Tibial nerve (tissue), 3 donors: ENCODE measurements at regions not wholly inside any gene's neighbourhood (a gene's known extent, or its start where the extent isn't known, plus 50 kb on each side); places are given as distances from the start of the nearest gene placed in this dataset.

Source experiments
- POLR2A ChIP-seq, 2 donors: fragments of 450-650 bp; IDR thresholded peaks; one replicate each; pipeline ENCODE4 v1.6.1; 2017; ENCODE audit warnings: antibody characterized with exemption in 2 of 2, mild to moderate bottlenecking in 2 of 2, moderate library complexity in 2 of 2
- TF ChIP-seq, protein P1 (sequence below), 5 experiments: fragments of 200-600 bp in 3 of 5; fragments of 450-650 bp in 2 of 5; sonication (generic) in 3 of 5; IDR thresholded peaks; one replicate each; pipeline ENCODE4 v1.5.1; 2016 to 2019; ENCODE audit warnings: antibody characterized with exemption in 5 of 5, mild to moderate bottlenecking in 3 of 5, moderate library complexity in 2 of 5

DNA sequence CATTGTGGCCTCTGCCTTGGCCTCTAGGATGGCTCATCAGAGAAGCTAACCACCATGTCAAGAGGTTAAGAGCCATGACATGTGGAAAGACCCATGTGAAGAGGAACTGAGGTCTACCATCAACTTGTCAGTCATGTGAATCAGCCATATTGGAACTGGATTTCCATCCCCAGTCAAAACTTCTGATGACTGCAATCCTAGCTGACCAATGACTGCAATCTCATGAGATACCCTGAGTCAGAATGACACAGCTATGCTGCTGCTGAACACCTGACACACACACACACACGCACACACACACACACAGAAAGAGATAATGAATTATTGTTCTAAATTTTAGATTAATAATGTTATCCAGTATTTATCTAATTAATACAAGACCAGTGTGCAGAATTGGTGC, 337.5 kb upstream of the LMCD1 start:
- TF ChIP-seq POLR2A (IDR thresholded peaks at IDR 0.05), result no peak
- TF ChIP-seq, protein P1, sequence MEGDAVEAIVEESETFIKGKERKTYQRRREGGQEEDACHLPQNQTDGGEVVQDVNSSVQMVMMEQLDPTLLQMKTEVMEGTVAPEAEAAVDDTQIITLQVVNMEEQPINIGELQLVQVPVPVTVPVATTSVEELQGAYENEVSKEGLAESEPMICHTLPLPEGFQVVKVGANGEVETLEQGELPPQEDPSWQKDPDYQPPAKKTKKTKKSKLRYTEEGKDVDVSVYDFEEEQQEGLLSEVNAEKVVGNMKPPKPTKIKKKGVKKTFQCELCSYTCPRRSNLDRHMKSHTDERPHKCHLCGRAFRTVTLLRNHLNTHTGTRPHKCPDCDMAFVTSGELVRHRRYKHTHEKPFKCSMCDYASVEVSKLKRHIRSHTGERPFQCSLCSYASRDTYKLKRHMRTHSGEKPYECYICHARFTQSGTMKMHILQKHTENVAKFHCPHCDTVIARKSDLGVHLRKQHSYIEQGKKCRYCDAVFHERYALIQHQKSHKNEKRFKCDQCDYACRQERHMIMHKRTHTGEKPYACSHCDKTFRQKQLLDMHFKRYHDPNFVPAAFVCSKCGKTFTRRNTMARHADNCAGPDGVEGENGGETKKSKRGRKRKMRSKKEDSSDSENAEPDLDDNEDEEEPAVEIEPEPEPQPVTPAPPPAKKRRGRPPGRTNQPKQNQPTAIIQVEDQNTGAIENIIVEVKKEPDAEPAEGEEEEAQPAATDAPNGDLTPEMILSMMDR (IDR thresholded peaks at IDR 0.05), result no peak
